NCI-H2196 treated with DMSO at 0.1 percent for 48 hours (cell line): ENCODE measurements at regions not wholly inside any gene's neighbourhood (a gene's known extent, or its start where the extent isn't known, plus 50 kb on each side); places are given as distances from the start of the nearest gene placed in this dataset.

Source experiments
- DNase-seq: peaks from one replicate; lab custom pipeline; 2025; ENCODE audit not compliant: unreplicated experiment; lab: John Stamatoyannopoulos, UW

- DNase-seq, result no peak
Observed at GRCh38 chr22:48585916-48586798, 1241.5 kb downstream of the BRD1 start.

- DNase-seq, result no peak
Observed at GRCh38 chr22:48584170-48584569, 1243.5 kb downstream of the BRD1 start.

GRCh38 chr22:48581796-48582469 is 1245.7 kb downstream of the BRD1 start:
- no peak for DNase-seq

- no peak for DNase-seq
Observed at GRCh38 chr22:48581205-48581766, 1246.4 kb downstream of the BRD1 start.

GRCh38 chr22:48580481-48580970 is 1247.1 kb downstream of the BRD1 start:
- no peak for DNase-seq

- DNase-seq, result no peak
Observed at GRCh38 chr22:48579928-48580309, 1247.8 kb downstream of the BRD1 start.

GRCh38 chr22:48579043-48579927 is 1248.4 kb downstream of the BRD1 start:
- no peak for DNase-seq

- DNase-seq, result no peak
Observed at GRCh38 chr22:48578138-48579042, 1249.3 kb downstream of the BRD1 start.

GRCh38 chr22:48577691-48578090 is 1250.0 kb downstream of the BRD1 start:
- DNase-seq, result no peak

GRCh38 chr22:48577014-48577690 is 1250.5 kb downstream of the BRD1 start:
- no peak for DNase-seq

GRCh38 chr22:48576333-48577013 is 1251.2 kb downstream of the BRD1 start:
- DNase-seq, result no peak

GRCh38 chr22:48575618-48576332 is 1251.9 kb downstream of the BRD1 start:
- DNase-seq, result no peak

GRCh38 chr22:48574776-48575617 is 1252.7 kb downstream of the BRD1 start:
- DNase-seq, result no peak

- no peak for DNase-seq
Observed at GRCh38 chr22:48573766-48574165, 1253.9 kb downstream of the BRD1 start.

GRCh38 chr22:48572951-48573350 is 1254.7 kb downstream of the BRD1 start:
- DNase-seq, result no peak

GRCh38 chr22:48570912-48571311 is 1256.8 kb downstream of the BRD1 start:
- no peak for DNase-seq
